ENCODE measurements at regions not wholly inside any gene's neighbourhood (a gene's known extent, or its start where the extent isn't known, plus 50 kb on each side); places are given as distances from the start of the nearest gene placed in this dataset.

DNA sequence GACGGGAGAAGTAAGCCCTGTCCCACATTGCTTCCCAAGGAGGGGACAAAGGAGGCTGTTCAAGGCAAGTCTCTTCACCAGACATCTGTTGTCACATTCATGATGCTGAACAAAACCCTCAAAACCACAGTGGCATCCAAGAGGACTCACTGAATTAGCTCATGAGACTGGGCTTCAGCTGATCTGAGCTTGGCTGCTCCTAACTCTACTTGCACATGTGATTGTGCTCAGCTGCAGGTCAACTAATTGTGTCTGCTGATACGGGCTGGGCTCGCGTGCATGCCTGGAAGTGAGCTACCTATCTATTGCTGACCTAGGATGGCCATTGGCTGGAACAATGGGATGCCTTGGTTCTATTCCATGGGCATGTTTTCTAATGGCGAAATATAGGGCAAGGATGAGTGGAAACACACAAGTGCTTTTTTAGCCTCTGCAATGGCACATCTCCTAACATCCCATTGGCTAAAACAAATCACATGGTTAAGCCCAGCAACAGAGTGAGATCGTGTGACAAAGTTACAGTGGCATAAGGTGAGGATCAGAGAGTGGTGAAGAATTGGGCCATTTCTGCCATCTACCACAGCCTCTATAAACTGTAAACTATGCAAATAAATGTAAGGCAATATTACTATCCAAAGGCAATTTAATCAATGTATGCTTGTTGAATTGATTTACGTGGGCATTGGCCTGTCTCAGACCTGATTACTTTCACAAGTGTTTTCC is 52.9 kb upstream of the CAPN13 start:
- Histone ChIP-seq H3K4me1 (no peaks in the 10 kb centered on the region), H3K4me3 (no peak overlapping the region), H3K27ac (no peak overlapping the region), H3K36me3 (no peaks in the 10 kb centered on the region), H3K9ac (ENCODE audit: low read depth in 2 of 2, low read length in 2 of 2) (no peak overlapping the region), H3K27me3 (no peaks in the 10 kb centered on the region), H3K9me3 (no peaks in the 10 kb centered on the region)
- no peak for DNase-seq
- intact Hi-C loops (cut with DNase I) = loop anchor here (2.0 to 5.0 kb wide), 2 partner anchors 145 to 472 kb away; no protein-coding TSS in a partner anchor
- TF ChIP-seq, protein P1, sequence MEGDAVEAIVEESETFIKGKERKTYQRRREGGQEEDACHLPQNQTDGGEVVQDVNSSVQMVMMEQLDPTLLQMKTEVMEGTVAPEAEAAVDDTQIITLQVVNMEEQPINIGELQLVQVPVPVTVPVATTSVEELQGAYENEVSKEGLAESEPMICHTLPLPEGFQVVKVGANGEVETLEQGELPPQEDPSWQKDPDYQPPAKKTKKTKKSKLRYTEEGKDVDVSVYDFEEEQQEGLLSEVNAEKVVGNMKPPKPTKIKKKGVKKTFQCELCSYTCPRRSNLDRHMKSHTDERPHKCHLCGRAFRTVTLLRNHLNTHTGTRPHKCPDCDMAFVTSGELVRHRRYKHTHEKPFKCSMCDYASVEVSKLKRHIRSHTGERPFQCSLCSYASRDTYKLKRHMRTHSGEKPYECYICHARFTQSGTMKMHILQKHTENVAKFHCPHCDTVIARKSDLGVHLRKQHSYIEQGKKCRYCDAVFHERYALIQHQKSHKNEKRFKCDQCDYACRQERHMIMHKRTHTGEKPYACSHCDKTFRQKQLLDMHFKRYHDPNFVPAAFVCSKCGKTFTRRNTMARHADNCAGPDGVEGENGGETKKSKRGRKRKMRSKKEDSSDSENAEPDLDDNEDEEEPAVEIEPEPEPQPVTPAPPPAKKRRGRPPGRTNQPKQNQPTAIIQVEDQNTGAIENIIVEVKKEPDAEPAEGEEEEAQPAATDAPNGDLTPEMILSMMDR (IDR thresholded peaks at IDR 0.05) = no peak

Measured in colonic mucosa (tissue), 4 donors.